Pancreas (tissue), 10 donors: ENCODE measurements at regions not wholly inside any gene's neighbourhood (a gene's known extent, or its start where the extent isn't known, plus 50 kb on each side); places are given as distances from the start of the nearest gene placed in this dataset.

ENCODE experiments used
- ATAC-seq, 4 donors: fragments of 200-7000 bp; cut with Tn5 transposase; one replicate each; pipeline versions ENCODE4 v1.8.0 to v1.9.1; 2020; ENCODE audit warnings: mild to moderate bottlenecking in 4 of 4, moderate library complexity in 4 of 4
- DNase-seq, 6 donors: peaks; one replicate each; pipeline ENCODE4 v3.0.0-alpha.2; 2020
- FAIRE-seq: peaks from 2 replicates; lab custom pipeline; 2012; peaks lifted over from hg19 to GRCh38; lab: Jason Lieb, UNC
- H3K27ac ChIP-seq, 4 donors: fragments of 200-600 bp; sonication (generic); 1 replicate in 3 of 4; 2 replicates in 1 of 4; pipeline versions ENCODE4 v1.5.0 to v1.8.0; 2020
- H3K27me3 ChIP-seq, 4 donors: fragments of 200-600 bp; one replicate each; pipeline ENCODE4 v1.8.0; 2021
- H3K36me3 ChIP-seq, 3 donors: fragments of 200-600 bp; sonication (generic) in 1 of 3; one replicate each; pipeline versions ENCODE4 v1.5.0 to v1.8.0; 2020 to 2021
- H3K4me1 ChIP-seq, 3 donors: fragments of 200-600 bp; one replicate each; pipeline ENCODE4 v1.8.0; 2021
- H3K4me3 ChIP-seq, 4 donors: fragments of 200-600 bp; sonication (generic) in 2 of 4; one replicate each; pipeline versions ENCODE4 v1.5.0 to v1.8.0; 2020 to 2021
- H3K9me3 ChIP-seq, 4 donors: fragments of 200-600 bp; one replicate each; pipeline ENCODE4 v1.8.0; 2021
- CTCF ChIP-seq, 4 donors: fragments of 200-600 bp; sonication (generic) in 3 of 4; IDR thresholded peaks; one replicate each; pipeline versions ENCODE4 v1.5.0 to v1.8.0; 2021; ENCODE audit warnings: antibody characterized with exemption in 4 of 4
- WGBS, 2 donors: extraction: QIAGEN DNeasy Blood & Tissue Kit; methylation state at CpG; one replicate each; pipeline ENCODE4 v1.1.7; 2013; 5-methylcytosine and 5-hydroxymethylcytosine counted together
- intact Hi-C, 3 donors: fragments of 100-400 bp; cut with DNase I; formaldehyde crosslinking; loops; one replicate each; pipeline versions ENCODE4 v1.11.1 to v1.14.2; 2022
- donor health status: healthy with polysubstance abuse.
- donor health status: DM: no; HTN: no; CAD: no; lungs with moderate emphysema.
- donor health status: DM: no; HTN: no; CAD: no.
- donor health status: control.
- donor health status: control.
- donor health status: Bipolar disorder and iron deficiency.
- donor health status: DM: yes; HTN: yes; CAD: no.
- donor health status: DM: no; HTN: no; CAD: no.
- donor health status: DM: no; HTN: no; CAD: no.
- donor health status: DM: yes; HTN: yes; CAD: no.

GRCh38 chr5:159797261-159797970, 118.9 kb upstream of the ADRA1B start:
- no peaks in the 10 kb centered on the region for H3K9me3 ChIP-seq
- FAIRE-seq (no peak), DNase-seq (no peak), ATAC-seq (no peak)
- H3K4me1 ChIP-seq, result no peaks in the 10 kb centered on the region
- intact Hi-C loops, result no loop called here
- 60 to 63% methylated on average over 4 of the region's 4 CpGs for WGBS, 2 donors
- no peaks in the 10 kb centered on the region for H3K36me3 ChIP-seq
- H3K27me3 ChIP-seq, result no peaks in the 10 kb centered on the region
- H3K4me3 ChIP-seq, result no peak overlapping the region
- H3K27ac ChIP-seq, result no peak overlapping the region
- no peak for TF ChIP-seq CTCF (IDR thresholded peaks at IDR 0.05)

DNA sequence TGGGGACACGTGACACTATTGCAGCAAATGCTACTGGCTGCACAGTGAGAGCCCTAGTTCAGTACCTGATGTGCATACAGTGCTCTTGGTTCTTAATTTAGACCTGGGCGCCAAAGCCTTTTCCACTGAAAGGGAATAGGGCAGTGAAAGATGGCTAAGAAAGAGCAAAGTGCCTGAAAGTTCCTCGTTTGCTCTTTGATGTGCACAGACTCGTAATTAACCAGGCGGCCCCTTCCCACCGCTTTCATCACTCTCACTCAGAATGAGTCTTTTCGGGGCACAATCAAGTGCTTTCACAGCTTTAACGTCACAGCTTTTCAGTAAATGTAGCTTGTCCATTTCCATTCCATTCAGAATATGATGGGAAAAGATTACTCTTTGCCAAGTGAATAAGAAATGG, 116.6 kb upstream of the ADRA1B start:
- FAIRE-seq (no peak), ATAC-seq (no peak), DNase-seq (no peak)
- H3K36me3 ChIP-seq, result no peaks in the 10 kb centered on the region
- no peak overlapping the region for H3K27ac ChIP-seq
- no peak for TF ChIP-seq CTCF (IDR thresholded peaks at IDR 0.05)
- 47 to 64% methylated on average over 8 of the region's 8 CpGs for WGBS, 2 donors
- no peaks in the 10 kb centered on the region for H3K4me1 ChIP-seq
- H3K4me3 ChIP-seq, result no peak overlapping the region
- H3K9me3 ChIP-seq, result no peaks in the 10 kb centered on the region
- no peaks in the 10 kb centered on the region for H3K27me3 ChIP-seq
- intact Hi-C loops, result no loop called here

GRCh38 chr5:159800131-159800840, 116.0 kb upstream of the ADRA1B start:
- no peak for DNase-seq
- H3K4me1 ChIP-seq, result no peaks in the 10 kb centered on the region
- no peak overlapping the region for H3K27ac ChIP-seq
- FAIRE-seq, result no peak
- H3K36me3 ChIP-seq, result no peaks in the 10 kb centered on the region
- H3K27me3 ChIP-seq, result no peaks in the 10 kb centered on the region
- 76 to 81% methylated on average over 8 of the region's 8 CpGs for WGBS, 2 donors
- no peak for TF ChIP-seq CTCF (IDR thresholded peaks at IDR 0.05)
- ATAC-seq, result no peak
- H3K9me3 ChIP-seq, result no peaks in the 10 kb centered on the region
- intact Hi-C loops, result no loop called here
- H3K4me3 ChIP-seq, result no peak overlapping the region

DNA sequence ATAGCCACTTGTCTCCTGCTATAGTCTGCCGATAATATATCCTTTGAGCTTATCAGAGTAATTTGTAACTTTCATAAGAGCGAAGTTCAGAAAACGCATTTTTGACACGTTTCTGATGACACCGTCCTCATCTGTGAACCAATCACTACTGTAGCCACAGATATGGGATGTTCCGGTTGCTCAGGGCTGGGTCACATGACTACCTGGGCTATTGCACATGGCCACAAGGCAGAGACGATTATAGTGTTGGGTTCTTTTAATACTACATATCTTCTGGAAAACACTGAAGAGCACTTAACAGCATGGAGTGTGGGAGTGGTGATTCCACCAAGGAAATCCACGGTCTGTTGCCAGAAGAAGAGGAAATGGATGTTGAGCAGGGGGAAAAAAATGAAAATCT, 115.0 kb upstream of the ADRA1B start:
- ATAC-seq, result no peak
- no peak for TF ChIP-seq CTCF (IDR thresholded peaks at IDR 0.05)
- Histone ChIP-seq H3K4me3 (no peak overlapping the region), H3K27me3 (no peaks in the 10 kb centered on the region), H3K36me3 (no peaks in the 10 kb centered on the region), H3K4me1 (no peaks in the 10 kb centered on the region), H3K27ac (no peak overlapping the region), H3K9me3 (no peaks in the 10 kb centered on the region)
- DNase-seq, result no peak
- intact Hi-C loops, result no loop called here
- 61 to 68% methylated on average over 8 of the region's 8 CpGs for WGBS, 2 donors
- no peak for FAIRE-seq

DNA sequence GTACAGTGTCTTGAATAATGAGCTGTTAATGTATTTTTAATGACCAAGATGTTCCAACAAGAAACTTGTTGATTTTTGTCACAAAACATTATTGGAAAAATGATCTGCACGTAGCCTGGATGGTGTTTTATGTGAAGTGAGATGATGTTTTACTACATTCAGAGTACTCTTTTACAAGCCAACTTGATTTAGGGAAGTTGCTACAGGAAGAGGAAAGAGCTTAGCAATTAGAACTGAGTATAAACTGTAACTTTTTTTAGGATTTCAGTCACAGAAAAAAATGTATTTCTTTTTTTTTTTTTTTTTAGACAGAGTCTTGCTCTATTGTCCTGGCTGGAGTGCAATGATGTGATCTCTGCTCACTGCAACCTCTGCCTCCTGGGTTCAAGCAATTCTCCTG, 113.6 kb upstream of the ADRA1B start:
- ATAC-seq (no peak), DNase-seq (no peak), FAIRE-seq (no peak)
- Histone ChIP-seq H3K4me3 (no peak overlapping the region), H3K27me3 (no peaks in the 10 kb centered on the region), H3K27ac (no peak overlapping the region), H3K36me3 (no peaks in the 10 kb centered on the region), H3K9me3 (no peaks in the 10 kb centered on the region), H3K4me1 (no peaks in the 10 kb centered on the region)
- intact Hi-C loops, result no loop called here
- WGBS, 2 donors, result 44 to 58% methylated on average over 1 of the region's 1 CpG
- no peak for TF ChIP-seq CTCF (IDR thresholded peaks at IDR 0.05)
